GM21423 (cell line): ENCODE measurements at regions not wholly inside any gene's neighbourhood (a gene's known extent, or its start where the extent isn't known, plus 50 kb on each side); places are given as distances from the start of the nearest gene placed in this dataset.

Experiments used
- ATAC-seq: cut with Tn5 transposase; IDR thresholded peaks from one replicate; pipeline ENCODE4 v1.9.1; 2021; ENCODE audit warnings: mild to moderate bottlenecking, moderate library complexity; ENCODE audit not compliant: unreplicated experiment

GRCh38 chr21:16707274-16707673 is 805.6 kb upstream of the CXADR start:
- no peak for ATAC-seq

GRCh38 chr21:16708101-16708835 is 804.6 kb upstream of the CXADR start:
- ATAC-seq: no peak

- no peak for ATAC-seq
These were observed 802.8 kb upstream of the CXADR start for GRCh38 chr21:16709866-16710550.

- ATAC-seq: no peak
These were observed 801.1 kb upstream of the CXADR start for GRCh38 chr21:16711757-16712156.

- no peak for ATAC-seq
These were observed 799.3 kb upstream of the CXADR start for GRCh38 chr21:16713331-16714117.

GRCh38 chr21:16740511-16740910 is 772.3 kb upstream of the CXADR start:
- ATAC-seq: no peak

GRCh38 chr21:16741141-16741665 is 771.6 kb upstream of the CXADR start:
- ATAC-seq: no peak

- ATAC-seq: no peak
These were observed 770.7 kb upstream of the CXADR start for GRCh38 chr21:16742131-16742641.

- ATAC-seq: no peak
These were observed 770.1 kb upstream of the CXADR start for GRCh38 chr21:16742741-16743140.

GRCh38 chr21:16743317-16743716 is 769.5 kb upstream of the CXADR start:
- ATAC-seq: no peak

- ATAC-seq: no peak
These were observed 761.9 kb upstream of the CXADR start for GRCh38 chr21:16750926-16751325.

- no peak for ATAC-seq
These were observed 761.0 kb upstream of the CXADR start for GRCh38 chr21:16751695-16752474.

- no peak for ATAC-seq
These were observed 760.4 kb upstream of the CXADR start for GRCh38 chr21:16752475-16752857.

- ATAC-seq: no peak
These were observed 757.8 kb upstream of the CXADR start for GRCh38 chr21:16755061-16755460.

GRCh38 chr21:16767201-16767600 is 745.6 kb upstream of the CXADR start:
- no peak for ATAC-seq

- ATAC-seq: no peak
These were observed 744.7 kb upstream of the CXADR start for GRCh38 chr21:16768096-16768495.

- no peak for ATAC-seq
These were observed 742.6 kb upstream of the CXADR start for GRCh38 chr21:16770266-16770665.

GRCh38 chr21:16773206-16773605 is 739.6 kb upstream of the CXADR start:
- ATAC-seq: no peak

- no peak for ATAC-seq
These were observed 737.8 kb upstream of the CXADR start for GRCh38 chr21:16775076-16775475.

- ATAC-seq: no peak
These were observed 735.7 kb upstream of the CXADR start for GRCh38 chr21:16777041-16777720.
